ENCODE measurements at regions not wholly inside any gene's neighbourhood (a gene's known extent, or its start where the extent isn't known, plus 50 kb on each side); places are given as distances from the start of the nearest gene placed in this dataset.

DNA sequence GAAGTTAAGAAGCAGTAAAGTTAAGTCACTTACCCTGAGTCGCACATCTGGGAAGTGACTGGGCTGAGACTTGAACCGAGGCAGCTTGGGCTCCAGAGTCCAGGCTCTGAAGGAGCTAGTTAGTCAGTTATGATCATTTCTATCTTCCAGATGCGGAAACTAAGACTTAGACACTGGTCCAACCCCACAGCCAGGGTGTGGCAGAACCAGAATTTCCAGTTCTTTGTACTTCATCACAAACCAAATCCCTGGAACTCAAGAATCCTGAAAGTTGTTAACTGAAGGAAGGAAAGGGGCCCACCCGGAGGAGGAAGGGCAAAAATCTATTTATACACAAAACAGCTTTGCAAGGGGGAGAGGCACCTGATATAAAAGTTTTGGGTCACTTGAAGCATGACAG lies 389.9 kb downstream of the SHQ1 start:
- in situ Hi-C loops (cut with MboI; ENCODE audit: low sequenced_read_pairs), result no loop called here
- H3K27me3 ChIP-seq (ENCODE audit: low read depth), result no peaks in the 10 kb centered on the region
- no peaks in the 10 kb centered on the region for H3K9me3 ChIP-seq
- H3K4me1 ChIP-seq, result no peaks in the 10 kb centered on the region
- H3K36me3 ChIP-seq (replicated peaks), result no peaks in the 10 kb centered on the region
- no peak for DNase-seq (ENCODE audit: low spot score in 2 of 2)
- no peak overlapping the region for H3K4me3 ChIP-seq

DNA sequence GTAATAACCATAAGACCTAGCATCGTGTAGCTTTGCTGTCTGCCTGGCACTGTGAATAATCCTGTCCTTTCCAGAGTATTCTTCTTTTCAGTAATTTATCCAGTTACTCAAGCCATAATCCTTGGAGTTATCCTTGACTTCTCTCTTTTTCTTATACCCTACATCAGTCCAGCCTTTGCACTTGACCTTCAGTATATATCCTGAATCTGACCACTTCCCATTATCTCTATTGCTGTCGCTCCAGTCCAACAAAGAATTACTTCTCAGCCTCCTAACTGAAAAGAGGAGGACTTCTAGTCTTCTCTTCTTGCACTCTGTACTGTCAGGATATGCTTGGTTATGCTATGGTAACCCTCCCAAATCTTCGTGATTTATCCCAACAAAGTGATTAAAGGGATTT lies 393.8 kb downstream of the SHQ1 start:
- Histone ChIP-seq H3K27me3 (ENCODE audit: low read depth) (no peaks in the 10 kb centered on the region; the same call in 1 of the 2 replicates), H3K9me3 (no peaks in the 10 kb centered on the region), H3K4me1 (no peaks in the 10 kb centered on the region), H3K4me3 (no peak overlapping the region), H3K36me3 (replicated peaks) (no peaks in the 10 kb centered on the region)
- no peak for DNase-seq (ENCODE audit: low spot score in 2 of 2)
- in situ Hi-C loops (cut with MboI; ENCODE audit: low sequenced_read_pairs), result no loop called here

DNA sequence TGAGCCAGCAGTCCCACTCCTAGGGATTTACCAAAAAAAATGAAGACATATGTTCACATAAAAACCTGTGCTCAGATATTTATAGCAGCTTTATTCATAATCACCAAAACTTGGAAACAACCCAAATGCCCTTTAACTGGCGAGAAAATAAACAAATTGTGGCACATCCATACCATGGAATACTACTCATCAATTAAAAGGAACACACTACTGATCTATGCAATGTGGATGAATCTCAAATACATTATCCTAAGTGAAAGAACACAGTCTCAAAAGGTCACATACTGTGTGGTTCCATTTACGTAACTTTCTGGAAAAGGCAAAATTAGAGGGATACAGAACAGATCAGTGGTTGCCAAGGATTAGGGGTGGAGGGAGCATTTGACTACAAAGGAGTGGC lies 394.5 kb downstream of the SHQ1 start:
- in situ Hi-C loops (cut with MboI; ENCODE audit: low sequenced_read_pairs), result no loop called here
- Histone ChIP-seq H3K27me3 (ENCODE audit: low read depth) (no peaks in the 10 kb centered on the region; the same call in 1 of the 2 replicates), H3K4me1 (no peaks in the 10 kb centered on the region), H3K36me3 (replicated peaks) (no peaks in the 10 kb centered on the region), H3K9me3 (no peaks in the 10 kb centered on the region), H3K4me3 (no peak overlapping the region)
- no peak for DNase-seq (ENCODE audit: low spot score in 2 of 2)

DNA sequence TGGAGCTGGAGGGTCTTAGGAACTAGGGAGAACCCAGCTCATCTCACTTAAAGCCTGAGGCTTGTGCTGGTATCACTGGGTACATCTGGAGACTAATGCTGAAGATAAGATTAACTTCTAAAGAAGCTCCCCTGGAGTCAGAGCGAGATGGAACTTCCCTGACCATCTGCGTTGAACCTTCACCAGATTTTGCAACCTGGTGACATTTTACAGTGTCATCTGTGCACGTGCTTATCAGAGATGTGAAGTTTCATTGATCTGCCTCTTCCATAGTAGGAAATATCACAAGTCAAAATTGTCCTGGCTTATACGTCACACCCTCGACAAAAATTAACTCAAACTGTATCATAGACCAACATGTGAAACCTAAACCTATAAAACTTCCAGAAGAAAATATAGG lies 395.5 kb downstream of the SHQ1 start:
- H3K27me3 ChIP-seq (ENCODE audit: low read depth), result no peaks in the 10 kb centered on the region; the same call in 1 of the 2 replicates
- no peak for DNase-seq (ENCODE audit: low spot score in 2 of 2)
- H3K4me3 ChIP-seq, result no peak overlapping the region
- H3K36me3 ChIP-seq (replicated peaks), result no peaks in the 10 kb centered on the region
- H3K4me1 ChIP-seq, result no peaks in the 10 kb centered on the region
- no peaks in the 10 kb centered on the region for H3K9me3 ChIP-seq
- in situ Hi-C loops (cut with MboI; ENCODE audit: low sequenced_read_pairs), result no loop called here

DNA sequence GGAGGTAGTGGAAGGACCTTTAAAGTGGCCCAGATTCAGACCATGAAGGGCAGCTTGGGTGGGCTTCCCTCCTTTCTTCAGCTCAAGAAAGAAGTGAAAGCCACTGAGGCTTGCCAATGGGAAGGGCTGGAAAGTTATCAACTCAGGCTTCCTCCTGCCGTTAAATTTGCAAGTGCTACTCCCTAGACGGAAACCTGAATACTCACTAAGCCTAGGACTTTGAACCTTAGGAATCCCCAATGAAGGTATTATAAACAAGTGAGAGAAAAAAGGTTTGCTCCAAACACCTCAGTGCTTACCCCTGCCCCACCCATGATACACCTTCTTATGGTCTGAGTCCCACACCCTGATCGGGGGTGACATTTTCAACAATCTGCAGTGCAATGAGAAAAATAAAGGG lies 396.4 kb downstream of the SHQ1 start:
- DNase-seq (ENCODE audit: low spot score in 2 of 2), result no peak
- in situ Hi-C loops (cut with MboI; ENCODE audit: low sequenced_read_pairs), result no loop called here
- H3K9me3 ChIP-seq, result 0 out of 2 replicates have a peak, but pooled peaks cover 3% of the 10 kb centered on the region
- H3K4me1 ChIP-seq, result no peaks in the 10 kb centered on the region
- no peaks in the 10 kb centered on the region for H3K36me3 ChIP-seq (replicated peaks)
- no peaks in the 10 kb centered on the region; the same call in 1 of the 2 replicates for H3K27me3 ChIP-seq (ENCODE audit: low read depth)
- H3K4me3 ChIP-seq, result no peak overlapping the region

DNA sequence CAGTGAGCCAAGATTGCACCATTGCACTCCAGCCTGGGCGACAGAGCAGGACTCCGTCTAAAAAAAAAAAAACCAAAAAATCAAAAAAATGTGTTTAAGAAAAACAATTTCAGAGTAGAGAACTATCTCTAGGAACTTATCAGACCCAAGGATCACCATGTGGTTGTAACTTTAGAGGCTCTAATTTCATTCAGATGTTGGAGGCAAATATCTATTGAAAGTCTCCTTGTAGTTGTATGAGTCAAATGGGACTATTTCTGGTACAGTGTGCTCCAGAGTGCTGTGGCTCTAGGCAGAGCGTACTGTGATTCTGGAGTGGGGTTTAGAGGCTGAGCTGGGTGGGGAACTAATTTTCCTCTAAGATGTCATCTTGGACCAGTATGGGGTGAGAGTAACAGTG lies 398.7 kb downstream of the SHQ1 start:
- no peaks in the 10 kb centered on the region for H3K36me3 ChIP-seq (replicated peaks)
- 0 out of 2 replicates have a peak, but pooled peaks cover 5% of the 10 kb centered on the region for H3K4me1 ChIP-seq
- H3K9me3 ChIP-seq, result 0 out of 2 replicates have a peak, but pooled peaks cover 3% of the 10 kb centered on the region
- no peak for DNase-seq (ENCODE audit: low spot score in 2 of 2)
- in situ Hi-C loops (cut with MboI; ENCODE audit: low sequenced_read_pairs), result no loop called here
- no peak overlapping the region for H3K4me3 ChIP-seq
- no peaks in the 10 kb centered on the region; the same call in 1 of the 2 replicates for H3K27me3 ChIP-seq (ENCODE audit: low read depth)

DNA sequence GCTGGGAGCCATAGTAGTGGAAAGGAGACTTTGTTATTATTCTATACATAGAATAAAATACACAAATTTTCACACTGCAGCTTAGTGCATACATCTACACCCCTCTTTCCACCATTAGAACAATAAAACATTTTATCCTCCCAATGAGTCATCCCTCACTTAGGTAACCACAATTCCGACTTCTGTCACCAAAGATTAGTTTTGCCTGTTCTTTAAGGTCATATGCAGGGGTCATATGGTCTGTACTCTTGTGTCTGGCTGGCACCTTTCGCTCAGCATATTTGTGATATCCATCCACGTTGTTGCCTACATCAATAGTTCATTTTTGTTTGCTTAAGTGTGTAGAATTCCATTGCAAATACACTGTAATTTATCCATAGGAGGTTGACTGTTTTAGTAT lies 399.4 kb downstream of the SHQ1 start:
- DNase-seq (ENCODE audit: low spot score in 2 of 2), result no peak
- Histone ChIP-seq H3K4me1 (peaks cover 5% of the 10 kb centered on the region; the same call in 1 of the 2 replicates), H3K4me3 (no peak overlapping the region), H3K36me3 (replicated peaks) (no peaks in the 10 kb centered on the region), H3K27me3 (ENCODE audit: low read depth) (no peaks in the 10 kb centered on the region; the same call in 1 of the 2 replicates), H3K9me3 (0 out of 2 replicates have a peak, but pooled peaks cover 3% of the 10 kb centered on the region)
- in situ Hi-C loops (cut with MboI; ENCODE audit: low sequenced_read_pairs), result no loop called here

DNA sequence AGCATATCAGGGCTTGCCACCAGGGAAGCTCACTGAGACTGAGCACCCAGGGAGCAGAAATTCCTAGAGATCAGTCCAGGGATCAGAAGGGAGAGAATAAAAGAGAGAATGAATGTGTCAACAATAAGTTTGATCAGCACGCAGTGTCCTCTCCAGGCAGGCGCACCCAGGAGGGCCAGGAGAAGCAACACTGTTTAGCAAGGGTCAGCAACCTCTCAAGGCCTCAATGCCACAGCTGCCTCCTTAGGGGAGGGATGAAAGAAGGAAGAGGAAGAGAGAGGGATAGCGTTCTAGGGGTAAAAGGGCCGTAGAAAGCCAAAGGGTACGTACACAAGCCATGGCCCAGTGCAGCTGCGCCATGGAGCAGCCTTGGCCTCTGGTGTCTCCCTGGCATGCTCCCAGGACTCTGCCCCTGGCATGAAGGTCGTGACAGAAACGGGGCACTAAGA lies 399.8 kb downstream of the SHQ1 start:
- DNase-seq (ENCODE audit: low spot score in 2 of 2), result no peak
- in situ Hi-C loops (cut with MboI; ENCODE audit: low sequenced_read_pairs), result no loop called here
- no peaks in the 10 kb centered on the region for H3K36me3 ChIP-seq (replicated peaks)
- peaks cover 5% of the 10 kb centered on the region; the same call in 1 of the 2 replicates for H3K4me1 ChIP-seq
- H3K27me3 ChIP-seq (ENCODE audit: low read depth), result no peaks in the 10 kb centered on the region; the same call in 1 of the 2 replicates
- H3K4me3 ChIP-seq, result no peak overlapping the region
- 0 out of 2 replicates have a peak, but pooled peaks cover 3% of the 10 kb centered on the region for H3K9me3 ChIP-seq

DNA sequence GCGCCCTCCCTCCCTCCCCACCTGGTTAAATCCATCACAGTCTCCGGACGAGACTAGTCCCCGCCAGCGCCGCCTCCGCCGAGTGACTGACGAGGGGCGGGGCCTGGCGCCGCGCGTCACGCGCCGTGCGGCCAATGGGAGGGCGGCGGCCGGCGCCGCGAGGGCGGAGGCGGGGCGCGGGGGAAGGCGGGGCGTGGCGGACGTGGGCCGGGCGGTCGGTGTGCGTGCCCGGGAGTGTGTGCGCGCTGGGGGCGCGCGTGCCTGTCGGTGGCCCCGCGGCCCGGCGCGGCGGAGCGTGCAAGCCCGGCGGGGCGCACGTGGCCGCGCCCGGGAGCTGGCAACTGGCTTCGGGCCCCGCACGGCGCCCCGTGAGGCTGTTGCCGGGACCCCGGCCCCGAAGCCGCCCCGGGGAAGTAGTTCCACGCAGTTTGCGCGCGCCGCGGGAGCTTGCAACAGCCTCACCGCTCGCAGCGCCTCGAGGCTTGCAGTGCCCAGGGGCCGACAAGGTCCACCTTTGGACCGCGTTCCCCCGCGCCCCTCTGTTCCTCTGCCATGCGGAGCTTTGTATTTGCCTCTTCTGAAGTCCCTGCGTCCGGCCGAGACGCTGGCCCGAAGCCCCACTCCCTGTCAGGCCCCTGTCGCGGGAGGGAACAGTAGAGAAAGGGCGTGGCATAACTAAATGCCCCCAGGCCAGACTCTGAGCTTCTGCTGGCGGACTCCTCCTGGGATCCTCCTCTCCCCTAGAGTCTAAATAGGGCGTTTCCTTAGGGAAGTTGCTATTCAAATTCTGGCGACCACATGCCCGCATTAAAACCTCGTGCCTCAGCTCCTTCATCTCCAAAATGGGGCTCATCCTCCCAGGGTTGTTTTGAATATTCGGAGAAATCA lies 400.9 kb downstream of the SHQ1 start:
- Histone ChIP-seq H3K4me3 (peak overlapping the region; percentile 67), H3K36me3 (replicated peaks) (no peaks in the 10 kb centered on the region), H3K27me3 (ENCODE audit: low read depth) (no peaks in the 10 kb centered on the region; the same call in 1 of the 2 replicates), H3K9me3 (0 out of 2 replicates have a peak, but pooled peaks cover 3% of the 10 kb centered on the region), H3K4me1 (peaks cover 5% of the 10 kb centered on the region; the same call in 1 of the 2 replicates)
- in situ Hi-C loops (cut with MboI; ENCODE audit: low sequenced_read_pairs), result no loop called here
- DNase-seq (ENCODE audit: low spot score in 2 of 2), result peak; percentile 77 to 92

DNA sequence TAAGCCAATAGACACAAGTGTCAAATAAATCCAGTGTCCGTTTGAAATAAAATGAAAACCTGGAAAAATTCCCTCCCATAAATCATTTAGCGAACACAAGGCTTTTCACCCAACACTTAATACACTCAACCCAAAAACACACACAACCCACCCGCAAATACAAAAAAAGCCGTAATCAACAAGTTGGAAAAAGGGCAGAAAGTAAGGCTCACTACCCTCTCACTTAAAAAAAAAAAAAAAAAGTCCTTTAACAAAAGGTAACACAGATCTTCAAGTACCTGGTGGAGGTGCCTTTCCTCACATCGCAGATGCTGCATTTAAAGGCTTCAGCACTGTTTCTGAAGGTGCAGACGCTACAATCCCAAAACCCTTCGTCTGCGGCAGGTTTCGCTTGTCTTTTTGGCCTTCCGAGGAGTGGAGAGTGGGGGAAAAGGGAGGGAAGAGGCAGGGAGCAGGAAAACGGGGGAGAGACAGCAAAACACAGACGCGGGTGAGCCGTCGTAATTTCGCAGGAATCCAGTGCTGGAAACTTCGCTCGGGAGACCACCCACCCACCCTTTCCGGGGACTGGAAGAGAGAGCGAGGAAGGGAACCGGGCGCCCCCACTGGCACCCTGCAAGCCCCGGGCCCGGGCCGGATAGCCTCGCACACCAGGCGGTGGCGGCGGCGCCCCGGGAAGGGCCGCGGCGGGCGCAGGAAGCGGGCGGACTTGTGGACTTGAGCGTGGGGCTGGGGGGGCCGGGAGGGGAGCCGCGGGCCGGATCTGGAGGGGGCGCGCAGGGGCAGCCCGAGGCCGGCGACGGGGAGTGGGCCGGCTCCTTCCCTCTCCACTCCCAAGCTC lies 401.8 kb downstream of the SHQ1 start, which contains the start of gene RYBP:
Gene RYBP, minus strand, starts transcription at position 404 of the 841 bp plus-strand sequence.
- peak; percentile 36 to 50 for DNase-seq (ENCODE audit: low spot score in 2 of 2)
- Histone ChIP-seq H3K9me3 (0 out of 2 replicates have a peak, but pooled peaks cover 3% of the 10 kb centered on the region), H3K4me3 (peak within 1 kb of the TSS; percentile 67), H3K36me3 (replicated peaks) (no peaks in the 10 kb centered on the region), H3K27me3 (ENCODE audit: low read depth) (no peaks in the 10 kb centered on the region; the same call in 1 of the 2 replicates), H3K4me1 (peaks cover 5% of the 10 kb centered on the region; the same call in 1 of the 2 replicates)
- in situ Hi-C loops (cut with MboI; ENCODE audit: low sequenced_read_pairs), result no loop called here

DNA sequence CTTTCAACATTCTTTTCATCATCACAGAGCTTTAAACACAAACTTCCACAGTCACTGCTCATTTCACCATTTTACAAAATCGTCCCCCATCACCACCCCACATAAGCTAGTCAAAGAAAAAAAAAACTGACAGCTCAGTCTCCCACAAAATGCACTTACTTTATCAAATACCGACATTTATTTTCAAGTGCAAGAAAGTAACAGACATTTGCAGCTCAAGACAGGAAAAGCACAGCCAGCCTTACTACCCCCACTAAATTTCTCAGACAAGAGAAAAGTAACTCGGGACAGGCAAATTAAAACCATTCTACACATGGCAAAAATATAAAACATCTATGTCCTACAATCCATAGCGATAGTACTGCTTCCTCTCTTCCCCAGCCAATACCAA lies 402.4 kb downstream of the SHQ1 start:
- H3K4me3 ChIP-seq, result peak overlapping the region; percentile 67
- H3K36me3 ChIP-seq (replicated peaks), result no peaks in the 10 kb centered on the region
- no peaks in the 10 kb centered on the region; the same call in 1 of the 2 replicates for H3K27me3 ChIP-seq (ENCODE audit: low read depth)
- H3K4me1 ChIP-seq, result peaks cover 5% of the 10 kb centered on the region; the same call in 1 of the 2 replicates
- no peak for DNase-seq (ENCODE audit: low spot score in 2 of 2)
- 0 out of 2 replicates have a peak, but pooled peaks cover 3% of the 10 kb centered on the region for H3K9me3 ChIP-seq
- in situ Hi-C loops (cut with MboI; ENCODE audit: low sequenced_read_pairs), result no loop called here

DNA sequence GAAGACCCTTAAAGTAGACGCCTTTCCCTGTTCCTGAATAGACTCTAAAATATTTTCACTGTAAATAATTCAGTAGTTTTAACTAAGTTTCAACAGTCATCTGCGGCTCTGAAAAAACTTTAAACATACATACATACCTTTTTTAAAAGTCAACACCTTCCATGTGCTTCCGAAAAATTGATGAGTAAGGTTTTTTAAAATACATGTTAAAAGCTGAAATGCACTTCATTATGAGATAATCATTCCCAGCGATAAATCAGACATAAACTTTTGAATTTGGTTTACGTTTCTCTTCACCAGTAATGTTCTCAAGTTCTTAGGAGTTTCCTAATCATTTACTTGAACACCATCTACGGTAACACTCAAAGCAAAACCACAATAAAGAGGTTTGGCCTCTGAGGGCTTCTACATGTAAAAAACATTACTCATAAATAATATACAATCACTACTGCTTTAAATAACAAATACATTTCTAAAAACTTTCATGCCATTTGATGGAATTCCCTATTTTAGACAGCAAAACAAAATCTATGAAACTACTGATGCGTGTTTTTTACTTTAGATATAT lies 403.5 kb downstream of the SHQ1 start:
- Histone ChIP-seq H3K27me3 (ENCODE audit: low read depth) (no peaks in the 10 kb centered on the region), H3K4me3 (no peak overlapping the region; the same call in 1 of the 2 replicates), H3K4me1 (peaks cover 5% of the 10 kb centered on the region; the same call in 1 of the 2 replicates), H3K9me3 (0 out of 2 replicates have a peak, but pooled peaks cover 3% of the 10 kb centered on the region), H3K36me3 (replicated peaks) (no peaks in the 10 kb centered on the region)
- no peak for DNase-seq (ENCODE audit: low spot score in 2 of 2)
- in situ Hi-C loops (cut with MboI; ENCODE audit: low sequenced_read_pairs), result no loop called here

DNA sequence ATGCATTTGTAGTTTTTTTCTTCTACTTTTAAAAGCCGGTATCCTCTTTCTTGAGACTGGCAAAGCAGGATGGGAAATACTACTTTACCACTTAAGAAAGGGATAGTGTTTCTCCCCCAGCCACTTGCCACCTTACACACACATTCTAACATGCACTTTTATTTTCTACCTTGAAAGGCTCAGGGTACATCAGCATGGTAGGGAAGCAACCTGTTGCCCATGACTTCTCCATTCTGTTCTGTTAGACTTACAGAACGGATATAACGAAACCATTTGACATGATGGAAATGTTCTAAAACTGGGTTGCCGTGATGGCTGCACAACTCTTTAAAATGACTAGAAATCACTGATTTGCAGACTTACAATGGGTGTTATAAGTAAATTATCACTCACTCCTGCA lies 405.5 kb downstream of the SHQ1 start:
- Histone ChIP-seq H3K4me3 (no peak overlapping the region), H3K4me1 (peaks cover 5% of the 10 kb centered on the region; the same call in 1 of the 2 replicates)

More for the DNA sequence above, 405.5 kb downstream of the SHQ1 start:
- DNase-seq (ENCODE audit: low spot score in 2 of 2), result no peak
- in situ Hi-C loops (cut with MboI; ENCODE audit: low sequenced_read_pairs), result no loop called here
- Histone ChIP-seq H3K27me3 (ENCODE audit: low read depth) (no peaks in the 10 kb centered on the region), H3K36me3 (replicated peaks) (peaks cover 5% of the 10 kb centered on the region), H3K9me3 (0 out of 2 replicates have a peak, but pooled peaks cover 3% of the 10 kb centered on the region)
